ENCODE measurements at regions not wholly inside any gene's neighbourhood (a gene's known extent, or its start where the extent isn't known, plus 50 kb on each side); places are given as distances from the start of the nearest gene placed in this dataset.

GRCh38 chr18:66734451-66734850 lies 130.6 kb upstream of the CDH19 start:
- no peak for TF ChIP-seq CTCF (IDR thresholded peaks at IDR 0.05; ENCODE audit: poor library complexity)
- no peak for TF ChIP-seq EZH2 (IDR thresholded peaks at IDR 0.05; ENCODE audit: borderline replicate concordance)

All from hepatocyte (in vitro differentiated cells).